HFFc6 (cell line): ENCODE measurements at regions not wholly inside any gene's neighbourhood (a gene's known extent, or its start where the extent isn't known, plus 50 kb on each side); places are given as distances from the start of the nearest gene placed in this dataset.

Experiments
- DNase-seq: peaks from one replicate; pipeline ENCODE4 v3.0.0-alpha.2; 2018
- H3K27ac Mint-ChIP-seq: 2 replicates; pipeline ENCODE4 v1.8.0; 2020; ENCODE audit warnings: mild to moderate bottlenecking, mixed read lengths
- H3K27me3 Mint-ChIP-seq: 2 replicates; pipeline ENCODE4 v1.8.0; 2021; ENCODE audit warnings: mild to moderate bottlenecking, moderate library complexity, mixed read lengths; ENCODE audit not compliant: insufficient read depth
- H3K36me3 Mint-ChIP-seq: 2 replicates; pipeline ENCODE4 v1.8.0; 2021; ENCODE audit warnings: low read depth, mixed read lengths
- H3K4me1 Mint-ChIP-seq: 2 replicates; pipeline ENCODE4 v1.8.0; 2020; ENCODE audit warnings: low read depth, mixed read lengths
- H3K4me3 Mint-ChIP-seq: 2 replicates; pipeline ENCODE4 v1.8.0; 2020; ENCODE audit warnings: mild to moderate bottlenecking, moderate library complexity, mixed read lengths
- H3K9me3 Mint-ChIP-seq: 2 replicates; pipeline ENCODE4 v1.8.0; 2020; ENCODE audit warnings: mild to moderate bottlenecking, mixed read lengths
- TF ChIP-seq, protein P1 (sequence below): fragments of 200-600 bp; sonication (generic); IDR thresholded peaks from 2 replicates; pipeline ENCODE4 v1.5.0; 2021; ENCODE audit warnings: antibody characterized with exemption, mild to moderate bottlenecking

DNA sequence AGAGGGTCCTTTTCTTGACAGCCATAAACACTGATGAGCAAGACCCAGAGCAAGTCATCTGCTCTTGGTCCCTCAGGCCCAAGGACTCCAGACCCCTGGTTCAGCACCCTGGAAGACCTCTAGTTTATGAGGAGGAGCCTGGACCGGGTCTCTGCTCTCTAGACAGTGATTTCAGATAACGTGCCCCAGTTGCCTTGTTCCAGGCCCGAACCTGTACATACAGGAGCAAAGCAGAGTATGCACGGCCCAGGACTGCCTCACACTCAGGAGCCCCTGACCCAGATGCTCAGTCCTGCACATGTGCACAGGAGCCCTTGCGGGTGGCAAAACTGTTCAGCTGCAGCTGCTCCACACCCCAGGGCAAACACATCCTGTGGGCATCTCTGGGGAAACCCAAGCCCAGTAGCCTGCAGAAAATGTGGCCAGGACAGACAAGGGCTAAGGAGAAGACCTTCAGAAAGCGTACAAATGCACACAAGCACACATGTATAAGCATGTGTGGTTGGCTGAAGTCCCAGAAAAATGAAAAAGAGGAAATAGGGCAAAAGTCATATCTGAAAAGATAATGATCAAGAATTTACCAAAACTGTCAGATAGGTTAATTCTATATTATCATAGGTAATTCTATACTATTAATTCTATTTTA lies 59.9 kb upstream of the CORO2B start:
- no peak overlapping the region for H3K27ac Mint-ChIP-seq
- peaks cover 6% of the 10 kb centered on the region; the same call in 1 of the 2 replicates for H3K36me3 Mint-ChIP-seq
- peaks cover 10% of the 10 kb centered on the region for H3K4me1 Mint-ChIP-seq
- H3K9me3 Mint-ChIP-seq, result peaks cover under 1% of the 10 kb centered on the region
- H3K4me3 Mint-ChIP-seq, result no peak overlapping the region
- TF ChIP-seq, protein P1, sequence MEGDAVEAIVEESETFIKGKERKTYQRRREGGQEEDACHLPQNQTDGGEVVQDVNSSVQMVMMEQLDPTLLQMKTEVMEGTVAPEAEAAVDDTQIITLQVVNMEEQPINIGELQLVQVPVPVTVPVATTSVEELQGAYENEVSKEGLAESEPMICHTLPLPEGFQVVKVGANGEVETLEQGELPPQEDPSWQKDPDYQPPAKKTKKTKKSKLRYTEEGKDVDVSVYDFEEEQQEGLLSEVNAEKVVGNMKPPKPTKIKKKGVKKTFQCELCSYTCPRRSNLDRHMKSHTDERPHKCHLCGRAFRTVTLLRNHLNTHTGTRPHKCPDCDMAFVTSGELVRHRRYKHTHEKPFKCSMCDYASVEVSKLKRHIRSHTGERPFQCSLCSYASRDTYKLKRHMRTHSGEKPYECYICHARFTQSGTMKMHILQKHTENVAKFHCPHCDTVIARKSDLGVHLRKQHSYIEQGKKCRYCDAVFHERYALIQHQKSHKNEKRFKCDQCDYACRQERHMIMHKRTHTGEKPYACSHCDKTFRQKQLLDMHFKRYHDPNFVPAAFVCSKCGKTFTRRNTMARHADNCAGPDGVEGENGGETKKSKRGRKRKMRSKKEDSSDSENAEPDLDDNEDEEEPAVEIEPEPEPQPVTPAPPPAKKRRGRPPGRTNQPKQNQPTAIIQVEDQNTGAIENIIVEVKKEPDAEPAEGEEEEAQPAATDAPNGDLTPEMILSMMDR, result no peak
- no peak for DNase-seq
- H3K27me3 Mint-ChIP-seq, result peaks cover 12% of the 10 kb centered on the region

DNA sequence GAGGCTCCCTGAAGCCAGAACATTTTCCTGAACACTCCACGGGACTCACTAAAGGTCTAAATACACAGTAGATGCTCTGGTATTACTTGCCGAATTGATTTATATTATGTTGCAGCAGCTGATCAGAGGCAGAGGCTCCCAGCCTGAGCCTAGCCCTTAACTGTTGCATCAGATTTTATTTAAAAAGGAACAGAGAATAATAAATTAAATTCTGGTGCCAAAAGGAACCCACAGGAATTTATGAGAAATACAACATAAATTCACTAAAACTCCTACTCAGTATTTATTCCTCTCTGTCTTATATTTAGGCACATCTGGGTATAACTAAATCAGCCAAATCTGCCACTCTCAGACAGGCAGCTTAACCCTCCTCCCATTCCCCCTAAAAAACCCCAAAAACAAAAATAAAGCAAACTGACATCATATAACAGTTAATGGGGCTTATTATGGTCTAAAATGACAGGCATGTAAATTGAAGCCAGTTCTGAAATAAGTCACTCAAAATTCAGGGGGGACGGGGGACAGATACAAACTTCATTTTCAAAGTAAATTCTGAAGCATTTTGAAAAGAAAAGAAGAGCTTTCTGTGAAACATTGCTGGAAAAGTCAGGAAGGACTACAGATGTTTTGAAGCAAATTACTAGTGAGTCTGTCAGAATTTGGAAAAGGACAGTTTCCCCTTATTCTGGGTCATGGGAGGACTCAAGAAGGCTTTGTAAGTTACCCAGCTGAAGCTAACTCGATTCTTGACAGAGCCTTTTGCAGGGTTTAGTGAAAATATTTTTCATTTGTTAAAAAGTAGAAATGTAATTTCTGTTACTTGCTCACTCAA lies 53.8 kb upstream of the CORO2B start:
- peak overlapping the region; percentile 15; the same call in 1 of the 2 replicates for H3K4me3 Mint-ChIP-seq
- TF ChIP-seq, protein P1, result no peak
- H3K27ac Mint-ChIP-seq, result peak overlapping the region; percentile 57
- peak; percentile 58 for DNase-seq
- H3K9me3 Mint-ChIP-seq, result no peaks in the 10 kb centered on the region
- H3K27me3 Mint-ChIP-seq, result peaks cover 8% of the 10 kb centered on the region; the same call in 1 of the 2 replicates
- H3K4me1 Mint-ChIP-seq, result peaks cover 41% of the 10 kb centered on the region
- H3K36me3 Mint-ChIP-seq, result 0 out of 2 replicates have a peak, but pooled peaks cover 10% of the 10 kb centered on the region

DNA sequence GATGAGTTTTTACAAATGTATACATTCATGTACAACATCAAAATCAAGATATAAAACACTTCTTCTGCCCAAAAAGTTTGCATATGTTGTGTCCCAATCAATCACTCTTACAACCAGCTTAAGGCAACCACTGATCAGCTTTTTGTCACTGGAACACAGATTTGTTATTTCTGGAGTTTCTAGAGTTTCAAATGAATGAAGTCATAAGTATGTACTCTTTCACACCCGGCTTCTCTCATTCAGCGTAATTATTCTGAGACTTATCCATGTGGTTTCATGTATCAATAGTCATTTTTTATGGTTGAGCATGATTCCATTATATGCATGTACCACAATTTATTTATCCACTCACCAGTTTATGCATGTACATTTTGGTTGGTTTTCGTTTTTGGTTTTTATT lies 53.0 kb upstream of the CORO2B start:
- Mint-ChIP-seq H3K36me3 (0 out of 2 replicates have a peak, but pooled peaks cover 10% of the 10 kb centered on the region), H3K27ac (no peak overlapping the region), H3K9me3 (no peaks in the 10 kb centered on the region), H3K4me1 (peaks cover 41% of the 10 kb centered on the region), H3K4me3 (no peak overlapping the region), H3K27me3 (peaks cover 8% of the 10 kb centered on the region; the same call in 1 of the 2 replicates)
- TF ChIP-seq, protein P1, result no peak
- DNase-seq, result no peak

DNA sequence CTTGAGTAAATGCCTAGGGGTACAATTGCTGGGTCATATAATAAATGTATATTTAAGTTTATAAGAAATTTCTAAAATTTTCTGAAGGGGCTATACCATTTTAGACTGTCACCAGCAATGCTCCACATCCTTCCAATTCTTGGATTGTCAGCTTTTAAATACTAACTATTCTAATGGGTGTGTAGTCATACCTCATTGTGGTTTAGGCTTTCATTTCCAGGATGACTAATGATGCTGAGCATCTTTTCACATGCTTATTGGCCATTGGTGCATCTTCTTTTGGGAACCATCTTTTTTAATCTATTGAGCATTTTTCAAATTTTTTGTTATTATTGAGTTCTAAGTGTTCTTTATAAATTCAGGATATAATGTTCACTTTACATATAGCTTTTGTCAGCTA lies 52.5 kb upstream of the CORO2B start:
- no peak overlapping the region for H3K27ac Mint-ChIP-seq
- H3K9me3 Mint-ChIP-seq, result no peaks in the 10 kb centered on the region; the same call in 1 of the 2 replicates
- TF ChIP-seq, protein P1, result no peak
- 0 out of 2 replicates have a peak, but pooled peaks cover 10% of the 10 kb centered on the region for H3K36me3 Mint-ChIP-seq
- peak; percentile 78 for DNase-seq
- no peak overlapping the region for H3K4me3 Mint-ChIP-seq
- H3K4me1 Mint-ChIP-seq, result peaks cover 41% of the 10 kb centered on the region
- peaks cover 8% of the 10 kb centered on the region; the same call in 1 of the 2 replicates for H3K27me3 Mint-ChIP-seq

DNA sequence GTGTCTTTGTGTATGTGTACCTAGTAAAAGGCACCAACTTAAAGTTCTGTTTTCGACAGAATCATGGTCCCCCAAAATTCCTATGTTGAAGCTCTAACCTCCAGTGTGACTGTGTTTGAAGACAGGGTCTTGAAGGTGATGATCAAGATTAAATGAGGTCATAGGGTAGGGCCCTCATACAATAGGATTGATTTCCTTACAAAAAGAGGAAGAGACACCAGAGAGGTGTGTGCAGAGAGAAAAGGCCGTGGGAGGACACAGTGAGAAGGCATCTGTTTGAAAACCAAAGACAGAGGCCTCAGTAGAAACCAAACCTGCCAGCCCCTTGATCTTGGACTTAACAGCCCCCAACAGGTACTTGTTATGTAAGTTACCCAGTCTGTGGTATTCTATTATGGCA lies 52.0 kb upstream of the CORO2B start:
- peaks cover 41% of the 10 kb centered on the region for H3K4me1 Mint-ChIP-seq
- TF ChIP-seq, protein P1, result no peak
- no peak overlapping the region for H3K27ac Mint-ChIP-seq
- DNase-seq, result no peak
- H3K36me3 Mint-ChIP-seq, result 0 out of 2 replicates have a peak, but pooled peaks cover 10% of the 10 kb centered on the region
- peaks cover 6% of the 10 kb centered on the region; the same call in 1 of the 2 replicates for H3K27me3 Mint-ChIP-seq
- no peaks in the 10 kb centered on the region; the same call in 1 of the 2 replicates for H3K9me3 Mint-ChIP-seq
- H3K4me3 Mint-ChIP-seq, result no peak overlapping the region
